DMS53 treated with DMSO at 0.1 percent for 48 hours (cell line): ENCODE measurements at regions not wholly inside any gene's neighbourhood (a gene's known extent, or its start where the extent isn't known, plus 50 kb on each side); places are given as distances from the start of the nearest gene placed in this dataset.

Experiments used
- DNase-seq: peaks from one replicate; lab custom pipeline; 2025; ENCODE audit not compliant: unreplicated experiment; lab: John Stamatoyannopoulos, UW

GRCh38 chr4:100285121-100285520 lies 94.9 kb upstream of the DDIT4L start:
- no peak for DNase-seq

- no peak for DNase-seq
These were observed 94.0 kb upstream of the DDIT4L start for GRCh38 chr4:100284129-100284880.

GRCh38 chr4:100280807-100281206 lies 90.5 kb upstream of the DDIT4L start:
- DNase-seq = no peak

- DNase-seq = peak; percentile 5
These were observed 88.3 kb upstream of the DDIT4L start for GRCh38 chr4:100278567-100278966.

GRCh38 chr4:100269446-100269845 lies 79.2 kb upstream of the DDIT4L start:
- DNase-seq = no peak

GRCh38 chr4:100268789-100269188 lies 78.5 kb upstream of the DDIT4L start:
- DNase-seq = no peak

GRCh38 chr4:100261346-100261745 lies 71.1 kb upstream of the DDIT4L start:
- DNase-seq = no peak

- no peak for DNase-seq
These were observed 68.4 kb upstream of the DDIT4L start for GRCh38 chr4:100258675-100259074.

GRCh38 chr4:100257567-100257966 lies 67.3 kb upstream of the DDIT4L start:
- DNase-seq = no peak

- DNase-seq = no peak
These were observed 64.0 kb upstream of the DDIT4L start for GRCh38 chr4:100254237-100254636.

GRCh38 chr4:100248476-100248875 lies 58.2 kb upstream of the DDIT4L start:
- no peak for DNase-seq

- DNase-seq = no peak
These were observed 56.4 kb upstream of the DDIT4L start for GRCh38 chr4:100246697-100247096.

GRCh38 chr4:100244347-100244746 lies 54.1 kb upstream of the DDIT4L start:
- DNase-seq = no peak
